ENCODE measurements at regions not wholly inside any gene's neighbourhood (a gene's known extent, or its start where the extent isn't known, plus 50 kb on each side); places are given as distances from the start of the nearest gene placed in this dataset.
"Not testable (repeated sequence)": the region's sequence is repeated elsewhere in the genome, so short reads cannot be mapped to it uniquely, and the experiment has no call there.

DNA sequence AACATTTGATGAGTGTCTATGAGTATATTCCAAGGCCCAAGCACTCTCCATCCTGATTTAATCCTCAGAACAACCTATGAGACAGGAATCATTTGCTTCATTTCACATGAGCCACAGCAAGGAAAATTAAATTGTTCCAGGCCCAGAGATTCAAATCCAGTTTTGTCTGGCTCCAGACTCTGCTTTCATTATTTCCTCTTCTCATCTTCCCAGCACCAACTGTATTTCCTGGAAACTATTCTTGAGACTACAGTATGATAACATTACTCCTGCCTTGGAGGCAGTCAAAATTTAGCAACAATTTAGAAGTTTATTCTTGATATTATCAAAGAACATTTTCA lies 194.5 kb downstream of the ZNF608 start:
- Histone ChIP-seq H3K4me3 (ENCODE audit: low read length) (no peak overlapping the region), H3K27me3 (ENCODE audit: insufficient read depth, low read length) (peaks cover 3% of the 10 kb centered on the region), H3K4me1 (ENCODE audit: insufficient read depth, low read length) (no peaks in the 10 kb centered on the region), H3K9me3 (ENCODE audit: low read depth, low read length) (no peaks in the 10 kb centered on the region)

DNA sequence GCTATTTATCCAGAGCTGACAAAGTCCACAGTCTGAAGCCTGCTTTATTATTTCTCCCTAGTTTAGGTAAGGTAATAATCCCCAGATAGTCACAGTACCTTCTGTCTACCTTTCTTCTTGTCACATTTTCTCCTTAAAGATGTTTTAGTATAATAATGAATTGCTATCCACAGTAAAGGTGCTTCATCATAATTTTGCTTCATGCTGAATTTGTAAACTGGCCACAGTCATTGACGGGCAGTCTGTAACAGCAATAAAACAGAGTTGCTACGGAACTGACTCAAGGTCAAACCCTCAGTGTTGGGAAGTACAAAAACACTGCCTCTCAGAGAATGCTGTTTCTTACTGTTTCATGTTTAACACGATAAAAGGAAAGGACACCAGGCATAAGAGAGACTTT lies 195.7 kb downstream of the ZNF608 start:
- no peaks in the 10 kb centered on the region for H3K4me1 ChIP-seq (ENCODE audit: insufficient read depth, low read length)
- H3K27me3 ChIP-seq (ENCODE audit: insufficient read depth, low read length) = peaks cover 3% of the 10 kb centered on the region
- no peak overlapping the region for H3K4me3 ChIP-seq (ENCODE audit: low read length)

DNA sequence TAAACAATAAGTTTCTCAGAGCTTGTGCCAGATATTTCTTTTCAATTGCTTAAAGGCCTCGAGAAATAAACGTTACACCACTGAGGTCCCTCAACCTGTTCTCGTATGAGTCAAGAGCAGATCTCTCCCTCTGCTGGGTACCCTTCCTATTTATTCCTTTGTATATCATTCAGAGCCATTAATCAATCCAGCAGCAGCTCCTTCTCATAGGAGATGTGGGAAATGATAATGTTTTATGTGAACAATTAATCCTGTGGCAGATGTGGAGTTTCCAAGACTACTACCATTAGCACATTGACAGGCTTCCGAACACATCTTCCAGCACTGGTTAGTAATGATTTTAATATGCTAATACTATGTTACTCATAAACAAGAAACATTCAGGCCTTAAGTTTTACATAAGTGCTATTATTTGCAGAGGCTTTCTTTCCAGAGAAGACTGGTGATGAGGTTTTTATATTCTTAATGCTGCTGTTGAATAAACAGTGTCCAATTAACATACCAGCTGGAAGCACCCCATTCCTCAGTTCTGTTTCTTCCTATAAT lies 196.5 kb downstream of the ZNF608 start:
- H3K27me3 ChIP-seq (ENCODE audit: insufficient read depth, low read length) = peaks cover 3% of the 10 kb centered on the region
- H3K9me3 ChIP-seq (ENCODE audit: low read depth, low read length) = no peaks in the 10 kb centered on the region
- H3K4me3 ChIP-seq (ENCODE audit: low read length) = no peak overlapping the region
- no peaks in the 10 kb centered on the region for H3K4me1 ChIP-seq (ENCODE audit: insufficient read depth, low read length)

More for the DNA sequence above, 195.7 kb downstream of the ZNF608 start:
- H3K9me3 ChIP-seq (ENCODE audit: low read depth, low read length) = no peaks in the 10 kb centered on the region

DNA sequence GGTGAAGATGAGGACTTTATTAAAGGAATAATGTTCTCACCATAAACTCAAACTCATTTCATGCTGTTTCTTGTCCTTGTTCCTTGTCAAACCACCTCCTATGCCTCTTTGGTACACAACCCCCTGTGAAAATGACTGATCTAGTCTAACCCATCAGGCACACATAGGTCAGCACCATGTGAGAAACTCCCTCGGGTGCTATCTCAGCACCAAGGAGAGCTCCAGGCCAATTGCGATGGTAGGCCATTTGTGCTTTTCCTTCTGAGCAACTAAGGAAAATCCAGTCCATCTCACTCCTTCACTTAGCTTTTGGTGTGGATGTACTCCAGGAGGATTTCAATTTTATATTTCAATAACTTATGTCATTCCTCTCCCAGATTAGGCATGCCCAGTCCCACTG lies 199.8 kb downstream of the ZNF608 start:
- Histone ChIP-seq H3K4me3 (ENCODE audit: low read length) (no peak overlapping the region), H3K9me3 (ENCODE audit: low read depth, low read length) (no peaks in the 10 kb centered on the region), H3K27me3 (ENCODE audit: insufficient read depth, low read length) (no peaks in the 10 kb centered on the region), H3K4me1 (ENCODE audit: insufficient read depth, low read length) (no peaks in the 10 kb centered on the region)

DNA sequence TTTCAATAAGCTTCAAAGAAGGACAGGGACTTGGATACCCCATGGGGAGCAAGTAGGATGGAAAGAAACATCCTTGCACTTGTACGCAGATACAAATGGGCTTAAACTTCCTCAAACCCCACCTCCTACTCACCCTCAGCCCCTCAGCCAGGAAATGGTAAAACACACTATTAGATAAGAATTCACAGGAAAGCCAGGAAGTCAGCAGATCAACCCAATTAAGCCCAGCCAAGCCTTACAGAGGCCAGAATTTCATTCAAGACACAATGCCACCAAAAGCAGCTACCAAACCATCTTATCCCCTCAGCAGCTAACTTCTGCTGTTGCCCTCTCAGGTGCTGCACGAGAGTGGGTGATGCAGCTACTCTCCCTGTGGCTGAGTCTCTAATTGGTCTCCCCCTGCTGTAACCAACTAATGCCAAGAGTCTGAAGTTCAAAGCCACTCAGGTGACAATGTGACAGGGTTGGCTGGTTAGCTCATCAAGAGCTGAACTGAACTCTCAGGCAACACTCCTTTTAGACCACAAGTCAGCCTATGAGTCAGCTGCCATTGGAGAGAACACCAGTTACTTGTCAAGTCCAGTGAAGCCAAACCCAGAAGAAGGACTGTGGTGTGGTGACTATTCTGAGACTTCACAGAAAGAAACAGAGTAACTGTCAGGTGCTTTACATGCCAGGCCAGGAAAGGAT lies 201.9 kb downstream of the ZNF608 start:
- H3K27me3 ChIP-seq (ENCODE audit: insufficient read depth, low read length) = no peaks in the 10 kb centered on the region
- no peaks in the 10 kb centered on the region for H3K4me1 ChIP-seq (ENCODE audit: insufficient read depth, low read length)
- no peak overlapping the region for H3K4me3 ChIP-seq (ENCODE audit: low read length)
- H3K9me3 ChIP-seq (ENCODE audit: low read depth, low read length) = no peaks in the 10 kb centered on the region

DNA sequence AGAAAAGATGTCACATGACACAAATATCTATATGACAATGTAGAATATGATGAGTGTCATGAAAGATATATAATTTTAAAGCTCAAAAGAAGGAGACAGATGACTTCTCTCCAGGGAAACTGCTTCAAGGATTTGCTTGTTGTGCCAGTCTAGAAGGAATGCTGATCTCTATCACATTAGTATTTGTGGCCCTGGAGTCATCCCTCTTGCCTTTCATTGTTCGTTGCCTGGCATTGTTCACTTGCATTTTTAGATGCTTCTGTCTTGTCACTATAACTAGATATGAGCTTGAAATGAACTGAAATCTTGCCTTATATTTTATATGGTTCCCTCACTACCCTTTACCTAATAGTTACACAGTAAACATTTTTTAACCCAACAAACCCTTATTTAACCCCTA lies 207.5 kb downstream of the ZNF608 start:
- no peaks in the 10 kb centered on the region for H3K9me3 ChIP-seq (ENCODE audit: low read depth, low read length)
- no peak overlapping the region for H3K4me3 ChIP-seq (ENCODE audit: low read length)
- no peaks in the 10 kb centered on the region for H3K27me3 ChIP-seq (ENCODE audit: insufficient read depth, low read length)
- H3K4me1 ChIP-seq (ENCODE audit: insufficient read depth, low read length) = no peaks in the 10 kb centered on the region

DNA sequence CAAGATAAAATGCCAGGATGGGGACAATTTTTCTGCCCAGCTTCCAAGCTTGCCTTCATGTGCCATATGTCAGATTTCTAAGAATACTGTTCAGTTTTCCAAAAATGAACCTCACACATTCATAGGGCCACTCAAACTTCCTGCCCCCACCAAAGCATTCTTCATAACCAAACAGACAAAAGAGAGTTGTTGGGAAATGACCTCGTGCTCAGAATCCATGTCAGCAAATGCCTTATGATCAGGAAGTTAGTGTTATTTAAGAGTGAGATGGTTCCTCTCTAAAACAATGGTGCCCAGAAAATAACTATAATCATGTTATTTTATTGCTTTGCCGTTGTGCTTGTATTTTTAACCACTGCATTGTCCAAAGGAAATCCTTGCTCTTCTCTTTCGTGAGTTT lies 208.2 kb downstream of the ZNF608 start:
- H3K9me3 ChIP-seq (ENCODE audit: low read depth, low read length) = no peaks in the 10 kb centered on the region
- H3K27me3 ChIP-seq (ENCODE audit: insufficient read depth, low read length) = no peaks in the 10 kb centered on the region
- no peak overlapping the region for H3K4me3 ChIP-seq (ENCODE audit: low read length)
- no peaks in the 10 kb centered on the region for H3K4me1 ChIP-seq (ENCODE audit: insufficient read depth, low read length)

DNA sequence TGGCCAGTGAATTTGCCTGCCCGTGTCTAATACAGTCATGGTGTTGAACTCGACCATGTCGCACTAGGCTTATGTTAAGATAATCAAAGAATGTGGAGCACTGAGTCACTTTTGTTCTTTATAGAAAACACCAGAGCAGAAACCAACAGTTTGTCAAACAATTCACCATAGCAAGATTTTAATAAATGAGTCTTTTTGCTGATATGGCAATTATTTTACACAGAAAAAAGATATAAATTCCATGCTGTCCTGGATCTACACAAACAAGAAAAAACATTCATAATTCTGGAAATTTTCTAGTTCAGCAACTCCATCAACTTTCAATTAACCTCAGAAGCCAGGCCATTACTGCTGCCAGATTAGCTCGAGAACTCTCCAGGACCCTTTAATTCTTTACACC lies 208.9 kb downstream of the ZNF608 start:
- H3K4me1 ChIP-seq (ENCODE audit: insufficient read depth, low read length) = no peaks in the 10 kb centered on the region
- no peak overlapping the region for H3K4me3 ChIP-seq (ENCODE audit: low read length)
- no peaks in the 10 kb centered on the region for H3K27me3 ChIP-seq (ENCODE audit: insufficient read depth, low read length)
- H3K9me3 ChIP-seq (ENCODE audit: low read depth, low read length) = no peaks in the 10 kb centered on the region

DNA sequence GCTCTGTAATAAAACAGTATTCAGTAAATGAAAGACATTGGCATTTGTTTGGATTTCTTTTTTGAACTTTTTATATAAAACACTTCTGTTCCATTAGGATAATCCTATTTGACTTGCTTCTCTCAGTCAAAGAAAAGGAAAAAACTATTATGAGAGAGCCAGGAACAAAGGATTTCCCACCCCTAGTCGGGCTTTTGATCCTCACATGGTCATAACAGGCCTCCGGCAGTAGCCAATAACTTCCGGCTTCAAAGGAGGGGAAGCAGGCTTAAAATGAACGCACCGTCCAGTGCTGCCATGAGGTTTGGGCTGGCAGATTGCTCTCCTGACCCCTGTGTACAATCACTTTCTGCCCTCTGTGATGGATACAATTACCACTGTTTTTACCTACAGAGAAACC lies 209.3 kb downstream of the ZNF608 start:
- H3K27me3 ChIP-seq (ENCODE audit: insufficient read depth, low read length) = no peaks in the 10 kb centered on the region
- no peaks in the 10 kb centered on the region for H3K9me3 ChIP-seq (ENCODE audit: low read depth, low read length)
- H3K4me3 ChIP-seq (ENCODE audit: low read length) = no peak overlapping the region
- H3K4me1 ChIP-seq (ENCODE audit: insufficient read depth, low read length) = no peaks in the 10 kb centered on the region

DNA sequence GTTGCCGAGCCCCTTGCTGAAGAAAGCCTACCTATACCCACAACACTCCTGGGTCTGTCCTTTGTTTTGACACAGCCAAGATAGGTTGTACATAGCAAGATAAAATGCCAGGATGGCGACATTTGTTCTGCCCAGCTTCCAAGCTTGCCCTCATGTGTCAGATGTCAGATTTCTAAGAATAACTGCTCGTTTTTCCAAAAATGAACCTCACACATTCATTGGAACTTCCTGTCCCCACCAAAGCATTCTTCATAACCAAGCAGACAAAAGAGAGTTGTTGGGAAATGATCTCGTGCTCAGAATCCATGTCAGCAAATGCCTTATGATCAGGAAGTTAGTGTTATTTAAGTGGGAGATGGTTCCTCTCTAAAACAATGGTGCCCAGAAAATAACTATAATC lies 210.1 kb downstream of the ZNF608 start:
- no peak overlapping the region for H3K4me3 ChIP-seq (ENCODE audit: low read length)

DNA sequence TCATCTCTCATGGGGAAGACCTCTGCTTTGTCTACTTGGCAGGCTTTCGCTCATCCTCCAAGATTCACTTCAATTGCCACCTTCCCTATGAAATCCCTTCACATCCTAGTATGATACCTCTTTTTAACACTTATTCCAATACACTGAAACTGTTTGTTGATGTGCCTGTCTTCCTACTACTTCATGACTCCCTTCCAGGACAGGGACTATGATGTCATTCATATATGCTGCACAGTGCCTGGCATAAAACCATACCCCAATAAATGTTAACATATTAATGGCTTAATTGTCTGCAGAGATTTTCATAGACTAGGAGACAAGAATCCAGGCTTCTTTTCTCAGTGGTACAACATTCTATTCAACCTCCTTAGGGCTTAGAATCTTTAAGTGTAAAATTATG lies 215.5 kb downstream of the ZNF608 start:
- Histone ChIP-seq H3K27me3 (ENCODE audit: insufficient read depth, low read length) (no peaks in the 10 kb centered on the region), H3K4me3 (ENCODE audit: low read length) (no peak overlapping the region), H3K4me1 (ENCODE audit: insufficient read depth, low read length) (no peaks in the 10 kb centered on the region), H3K9me3 (ENCODE audit: low read depth, low read length) (no peaks in the 10 kb centered on the region)

More for the DNA sequence above, 210.1 kb downstream of the ZNF608 start:
- Histone ChIP-seq H3K9me3 (ENCODE audit: low read depth, low read length) (no peaks in the 10 kb centered on the region), H3K27me3 (ENCODE audit: insufficient read depth, low read length) (no peaks in the 10 kb centered on the region), H3K4me1 (ENCODE audit: insufficient read depth, low read length) (no peaks in the 10 kb centered on the region)

DNA sequence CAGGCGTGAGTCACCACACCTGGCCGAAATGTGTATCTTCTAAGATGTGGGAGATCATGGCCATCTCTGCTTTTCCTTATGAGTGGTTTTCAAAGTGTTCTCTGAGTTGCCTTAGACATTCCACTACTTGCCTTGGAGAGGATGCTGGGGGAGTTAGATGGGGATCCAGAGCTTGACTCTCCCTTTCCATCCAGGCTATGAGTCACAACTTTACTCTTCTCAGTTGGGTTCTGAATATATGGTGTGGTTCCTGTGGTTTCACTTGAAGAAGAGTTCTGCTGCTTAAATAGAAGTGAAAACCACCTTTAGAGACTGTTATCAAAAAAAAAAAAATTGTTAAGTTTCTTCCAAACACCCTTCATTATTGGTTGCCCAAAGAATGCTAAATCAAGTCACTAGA lies 217.6 kb downstream of the ZNF608 start:
- Histone ChIP-seq H3K27me3 (ENCODE audit: insufficient read depth, low read length) (no peaks in the 10 kb centered on the region), H3K4me1 (ENCODE audit: insufficient read depth, low read length) (no peaks in the 10 kb centered on the region), H3K4me3 (ENCODE audit: low read length) (no peak overlapping the region), H3K9me3 (ENCODE audit: low read depth, low read length) (no peaks in the 10 kb centered on the region)

DNA sequence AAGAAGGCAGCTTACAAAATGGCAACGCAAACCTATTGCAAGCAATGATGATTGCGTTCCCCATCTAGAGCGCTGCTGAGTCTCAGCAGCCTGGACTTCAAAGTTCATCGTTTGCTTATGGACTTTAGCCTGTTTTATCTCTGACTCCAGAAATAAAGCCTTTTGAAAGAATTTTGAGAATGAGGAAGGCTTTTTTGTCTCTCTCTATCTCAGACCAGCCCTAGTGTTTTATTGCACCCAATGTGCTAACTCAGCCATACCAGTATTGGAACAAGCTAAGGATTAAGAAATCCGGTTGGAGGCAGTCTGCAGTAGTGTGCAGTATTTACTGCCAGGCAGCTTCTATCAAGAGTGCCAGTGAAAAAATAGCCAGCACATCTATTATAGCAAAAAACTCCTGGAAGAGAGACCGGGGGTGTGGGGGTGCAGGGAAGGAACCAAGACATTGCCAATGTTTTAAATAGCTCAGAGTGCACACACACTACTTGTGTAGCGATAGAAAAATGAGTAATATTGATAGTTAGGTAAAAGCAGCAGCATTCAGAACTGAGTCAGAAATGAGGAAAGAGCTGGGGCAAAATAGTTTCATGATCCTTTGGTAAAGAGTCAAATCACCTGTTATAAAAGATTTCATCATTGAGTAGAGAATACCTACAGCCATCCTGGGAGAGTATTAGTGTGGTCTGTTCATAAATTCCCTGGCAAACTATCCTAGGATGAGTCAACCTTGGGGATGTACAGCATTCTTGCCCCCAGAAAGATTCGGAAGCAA lies 219.0 kb downstream of the ZNF608 start:
- no peaks in the 10 kb centered on the region for H3K9me3 ChIP-seq (ENCODE audit: low read depth, low read length)

DNA sequence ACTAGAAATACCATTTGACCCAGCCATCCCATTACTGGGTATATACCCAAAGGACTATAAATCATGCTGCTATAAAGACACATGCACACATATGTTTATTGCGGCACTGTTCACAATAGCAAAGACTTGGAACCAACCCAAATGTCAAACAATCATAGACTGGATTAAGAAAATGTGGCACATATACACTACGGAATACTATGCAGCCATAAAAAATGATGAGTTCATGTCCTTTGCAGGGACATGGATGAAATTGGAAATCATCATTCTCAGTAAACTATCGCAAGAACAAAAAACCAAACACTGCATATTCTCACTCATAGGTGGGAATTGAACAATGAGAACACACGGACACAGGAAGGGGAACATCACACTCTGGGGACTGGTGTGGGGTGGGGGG lies 220.4 kb downstream of the ZNF608 start:
- not testable (repeated sequence) for H3K9me3 ChIP-seq (ENCODE audit: low read depth, low read length); H3K27me3 ChIP-seq (ENCODE audit: insufficient read depth, low read length); H3K4me3 ChIP-seq (ENCODE audit: low read length); H3K4me1 ChIP-seq (ENCODE audit: insufficient read depth, low read length)

More for the DNA sequence above, 219.0 kb downstream of the ZNF608 start:
- Histone ChIP-seq H3K4me3 (ENCODE audit: low read length) (no peak overlapping the region), H3K27me3 (ENCODE audit: insufficient read depth, low read length) (no peaks in the 10 kb centered on the region), H3K4me1 (ENCODE audit: insufficient read depth, low read length) (no peaks in the 10 kb centered on the region)

DNA sequence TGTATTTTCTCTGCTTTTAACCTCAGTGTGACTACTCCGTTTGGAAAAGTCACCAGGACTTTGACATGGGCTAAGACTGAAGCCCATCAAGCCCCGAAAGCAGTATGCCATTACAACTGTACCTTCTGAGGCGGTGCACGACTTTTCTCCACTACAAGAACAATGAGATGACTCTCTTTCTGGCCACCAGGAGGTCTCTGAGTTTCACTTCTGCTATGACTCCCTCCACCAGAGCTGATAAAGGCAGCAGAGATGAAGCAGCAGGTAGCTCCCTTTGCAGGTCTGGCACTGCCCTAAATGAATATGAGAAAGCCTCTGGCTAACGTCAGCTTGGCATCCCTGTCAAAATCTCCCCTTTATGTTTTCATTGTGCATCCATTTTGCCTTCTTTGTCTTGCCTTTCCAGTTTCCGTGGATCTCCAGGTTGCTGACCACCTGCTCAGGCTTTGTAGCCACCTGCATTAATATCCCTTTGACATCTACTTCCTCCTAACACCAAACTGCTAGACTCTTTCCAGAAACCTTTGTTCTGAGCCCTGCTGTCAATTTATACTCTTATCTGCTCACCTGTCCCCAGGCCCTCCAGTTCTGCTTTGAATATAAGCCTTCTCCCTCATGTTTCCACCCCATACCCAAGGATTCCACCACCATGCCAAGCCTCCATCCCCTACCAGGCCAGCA lies 221.7 kb downstream of the ZNF608 start:
- H3K4me3 ChIP-seq (ENCODE audit: low read length) = no peak overlapping the region
- peaks cover under 1% of the 10 kb centered on the region for H3K4me1 ChIP-seq (ENCODE audit: insufficient read depth, low read length)
- H3K9me3 ChIP-seq (ENCODE audit: low read depth, low read length) = no peaks in the 10 kb centered on the region
- no peaks in the 10 kb centered on the region for H3K27me3 ChIP-seq (ENCODE audit: insufficient read depth, low read length)

All from mononuclear cell (primary cell).